ENCODE measurements at regions not wholly inside any gene's neighbourhood (a gene's known extent, or its start where the extent isn't known, plus 50 kb on each side); places are given as distances from the start of the nearest gene placed in this dataset.

DNA sequence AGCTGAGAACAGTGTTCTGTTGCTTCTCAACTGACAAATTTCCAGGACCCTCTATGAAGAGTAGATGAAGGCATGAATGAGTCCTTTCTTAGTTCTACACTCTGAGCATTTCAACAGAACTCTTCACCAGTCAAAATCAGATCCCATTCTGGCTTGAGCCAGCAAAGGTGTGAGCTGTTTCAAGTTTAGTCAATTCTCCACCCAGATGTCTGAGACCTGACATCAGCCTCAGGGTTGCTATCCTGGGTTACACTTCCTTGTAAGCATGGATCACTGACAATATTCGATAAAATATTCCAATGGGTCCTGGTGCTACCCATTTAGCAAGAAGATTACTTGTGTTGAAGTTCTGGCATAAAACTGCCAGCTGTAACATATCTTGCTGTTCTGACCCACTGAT lies 97.6 kb upstream of the PPP2R3A start:
- TF ChIP-seq, protein P1, sequence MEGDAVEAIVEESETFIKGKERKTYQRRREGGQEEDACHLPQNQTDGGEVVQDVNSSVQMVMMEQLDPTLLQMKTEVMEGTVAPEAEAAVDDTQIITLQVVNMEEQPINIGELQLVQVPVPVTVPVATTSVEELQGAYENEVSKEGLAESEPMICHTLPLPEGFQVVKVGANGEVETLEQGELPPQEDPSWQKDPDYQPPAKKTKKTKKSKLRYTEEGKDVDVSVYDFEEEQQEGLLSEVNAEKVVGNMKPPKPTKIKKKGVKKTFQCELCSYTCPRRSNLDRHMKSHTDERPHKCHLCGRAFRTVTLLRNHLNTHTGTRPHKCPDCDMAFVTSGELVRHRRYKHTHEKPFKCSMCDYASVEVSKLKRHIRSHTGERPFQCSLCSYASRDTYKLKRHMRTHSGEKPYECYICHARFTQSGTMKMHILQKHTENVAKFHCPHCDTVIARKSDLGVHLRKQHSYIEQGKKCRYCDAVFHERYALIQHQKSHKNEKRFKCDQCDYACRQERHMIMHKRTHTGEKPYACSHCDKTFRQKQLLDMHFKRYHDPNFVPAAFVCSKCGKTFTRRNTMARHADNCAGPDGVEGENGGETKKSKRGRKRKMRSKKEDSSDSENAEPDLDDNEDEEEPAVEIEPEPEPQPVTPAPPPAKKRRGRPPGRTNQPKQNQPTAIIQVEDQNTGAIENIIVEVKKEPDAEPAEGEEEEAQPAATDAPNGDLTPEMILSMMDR (IDR thresholded peaks at IDR 0.05): no peak
- H3K4me3 ChIP-seq: no peak overlapping the region
- ATAC-seq (no peak), DNase-seq (no peak)
- H3K27ac ChIP-seq: no peak overlapping the region
- H3K9me3 ChIP-seq: no peaks in the 10 kb centered on the region
- H3K4me1 ChIP-seq: no peaks in the 10 kb centered on the region
- H3K27me3 ChIP-seq: no peaks in the 10 kb centered on the region
- H3K36me3 ChIP-seq: no peaks in the 10 kb centered on the region
- intact Hi-C loops (cut with DNase I): no loop called here

DNA sequence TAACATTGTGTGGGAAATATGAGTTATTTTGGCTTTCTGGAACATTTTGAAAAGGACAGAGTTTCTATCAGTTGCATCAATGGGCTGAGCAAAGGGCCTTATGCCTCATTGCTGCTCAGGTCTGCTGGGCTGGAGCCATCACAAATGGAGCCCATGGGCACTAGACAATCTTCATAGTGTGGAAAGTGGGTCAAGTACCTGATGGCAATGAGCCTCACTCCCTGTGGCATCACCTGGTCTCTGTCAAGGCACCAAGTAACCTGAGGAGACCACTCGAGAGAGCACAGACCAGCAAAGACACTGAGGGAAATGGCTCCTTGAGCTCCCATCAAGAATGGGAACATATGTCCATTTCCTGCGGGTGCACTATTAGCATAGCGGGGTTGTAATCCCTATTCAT lies 96.7 kb upstream of the PPP2R3A start:
- Histone ChIP-seq H3K36me3 (no peaks in the 10 kb centered on the region), H3K4me3 (no peak overlapping the region), H3K9me3 (no peaks in the 10 kb centered on the region), H3K27me3 (no peaks in the 10 kb centered on the region), H3K4me1 (no peaks in the 10 kb centered on the region), H3K27ac (no peak overlapping the region)
- DNase-seq: no peak
- intact Hi-C loops (cut with DNase I): no loop called here
- ATAC-seq: no peak
- TF ChIP-seq, protein P1 (IDR thresholded peaks at IDR 0.05): no peak

DNA sequence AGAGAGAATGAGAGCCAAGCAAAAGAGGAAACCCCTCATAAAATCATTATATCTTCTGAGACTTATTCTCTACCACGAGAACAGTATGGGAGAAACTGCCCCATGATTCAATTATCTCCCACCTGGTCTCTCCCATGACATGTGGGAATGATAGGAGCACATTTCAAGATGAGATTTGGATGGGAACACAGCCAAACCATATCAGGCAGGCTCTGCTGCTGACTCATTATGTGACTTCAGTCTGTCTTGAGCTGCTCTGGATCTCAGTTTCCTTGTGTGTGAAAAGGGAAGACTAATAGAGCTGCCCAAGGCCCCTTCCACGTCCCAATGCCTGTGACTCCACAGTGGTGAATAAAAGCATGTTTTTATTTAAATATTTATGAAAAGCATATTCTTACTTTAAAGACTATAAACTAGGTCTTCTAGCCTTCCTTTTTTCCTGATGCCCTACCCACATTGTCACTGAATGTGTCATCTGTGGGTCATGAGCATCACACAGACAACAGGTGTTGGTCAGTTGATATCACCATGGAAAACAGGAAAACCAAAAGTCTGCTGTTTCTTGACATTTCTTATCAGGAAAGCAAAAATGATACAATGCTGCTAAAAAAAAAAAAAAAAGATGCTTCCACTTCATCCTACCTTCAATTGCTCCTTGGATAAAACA lies 96.0 kb upstream of the PPP2R3A start:
- Histone ChIP-seq H3K27me3 (no peaks in the 10 kb centered on the region), H3K4me3 (no peak overlapping the region), H3K27ac (no peak overlapping the region), H3K9me3 (no peaks in the 10 kb centered on the region), H3K4me1 (no peaks in the 10 kb centered on the region), H3K36me3 (no peaks in the 10 kb centered on the region)
- TF ChIP-seq, protein P1 (IDR thresholded peaks at IDR 0.05): no peak
- DNase-seq (no peak), ATAC-seq (no peak)
- intact Hi-C loops (cut with DNase I): no loop called here

DNA sequence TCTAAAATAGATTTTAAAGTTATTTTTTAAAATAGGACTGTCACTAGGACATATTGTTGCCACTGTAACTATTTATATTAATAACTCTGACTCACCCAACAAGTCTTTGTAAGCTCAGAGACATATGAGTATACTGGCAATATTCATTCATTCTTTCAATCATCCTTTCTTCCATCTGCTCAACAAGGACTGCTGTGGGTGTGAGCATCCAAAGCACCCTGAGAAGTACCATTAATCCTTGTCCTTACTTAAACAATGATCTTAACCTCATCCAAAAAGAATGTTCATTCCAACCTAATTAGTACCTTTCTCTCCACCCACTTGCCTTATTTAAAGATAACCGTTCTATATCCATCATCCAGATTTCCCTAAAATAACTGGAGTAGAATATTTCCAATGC lies 94.2 kb upstream of the PPP2R3A start:
- intact Hi-C loops (cut with DNase I): no loop called here
- DNase-seq: no peak
- no peak overlapping the region for H3K27ac ChIP-seq

DNA sequence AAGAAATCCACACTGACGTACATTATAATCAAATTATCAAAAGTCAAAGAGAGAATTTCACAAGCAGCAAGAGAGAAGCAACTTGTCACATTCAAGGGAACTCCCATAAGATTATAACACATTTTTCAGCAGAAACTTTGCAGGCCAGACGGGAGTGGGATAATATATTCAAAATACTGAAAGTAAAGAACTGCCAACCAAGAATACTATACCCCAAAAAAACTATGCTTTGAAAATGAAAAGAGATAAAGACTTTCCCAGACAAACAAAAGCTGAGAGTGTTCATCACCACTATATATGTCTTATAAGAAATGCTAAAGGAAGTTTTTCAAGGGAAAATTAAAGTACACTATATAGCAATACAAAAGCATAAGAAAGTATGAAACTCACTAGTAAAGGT lies 91.5 kb upstream of the PPP2R3A start:
- Histone ChIP-seq H3K36me3 (no peaks in the 10 kb centered on the region), H3K4me1 (no peaks in the 10 kb centered on the region), H3K4me3 (no peak overlapping the region), H3K27ac (no peak overlapping the region), H3K27me3 (no peaks in the 10 kb centered on the region), H3K9me3 (no peaks in the 10 kb centered on the region)
- no peak for DNase-seq
- TF ChIP-seq, protein P1 (IDR thresholded peaks at IDR 0.05): no peak
- intact Hi-C loops (cut with DNase I): no loop called here
- ATAC-seq: no peak

More for the DNA sequence above, 94.2 kb upstream of the PPP2R3A start:
- Histone ChIP-seq H3K9me3 (no peaks in the 10 kb centered on the region), H3K4me1 (no peaks in the 10 kb centered on the region), H3K27me3 (no peaks in the 10 kb centered on the region), H3K4me3 (no peak overlapping the region), H3K36me3 (no peaks in the 10 kb centered on the region)
- no peak for ATAC-seq
- TF ChIP-seq, protein P1 (IDR thresholded peaks at IDR 0.05): no peak

DNA sequence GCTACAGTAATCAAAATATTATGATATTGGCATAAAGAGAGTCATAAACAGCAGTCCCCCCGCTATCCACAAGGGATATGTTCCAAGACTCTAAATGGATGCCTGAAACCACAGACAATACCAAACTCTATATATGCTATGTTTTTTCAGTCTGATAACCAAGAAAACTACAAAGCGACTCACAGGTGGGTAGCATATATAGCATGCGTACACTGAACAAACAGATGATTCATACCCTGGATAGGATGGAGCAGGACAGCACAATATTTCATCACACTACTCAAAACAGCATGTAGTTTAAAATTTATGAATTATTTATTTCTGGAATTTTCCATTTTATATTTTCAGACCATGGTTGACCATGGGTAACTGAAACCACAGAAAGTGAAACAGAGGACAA lies 87.0 kb upstream of the PPP2R3A start:
- Histone ChIP-seq H3K4me1 (no peaks in the 10 kb centered on the region), H3K9me3 (no peaks in the 10 kb centered on the region), H3K4me3 (no peak overlapping the region), H3K27me3 (no peaks in the 10 kb centered on the region), H3K27ac (no peak overlapping the region), H3K36me3 (no peaks in the 10 kb centered on the region)
- ATAC-seq: no peak
- TF ChIP-seq, protein P1 (IDR thresholded peaks at IDR 0.05): no peak
- no peak for DNase-seq
- intact Hi-C loops (cut with DNase I): no loop called here
